Epidermal melanocyte (primary cell): ENCODE measurements at regions not wholly inside any gene's neighbourhood (a gene's known extent, or its start where the extent isn't known, plus 50 kb on each side); places are given as distances from the start of the nearest gene placed in this dataset.
A peak's percentile ranks its signal among the peaks of the same experiment; 100 is the strongest.

ENCODE experiments used
- DNase-seq: peaks from one replicate; pipeline ENCODE4 v3.0.0; 2011; ENCODE audit warnings: low spot score; ENCODE audit not compliant: insufficient read length

- peak; percentile 69 for DNase-seq
Measured at GRCh38 chr2:13006829-13007717, 290.3 kb downstream of the TRIB2 start.

GRCh38 chr2:13009027-13009642 is 292.4 kb downstream of the TRIB2 start:
- no peak for DNase-seq

- no peak for DNase-seq
Measured at GRCh38 chr2:13010283-13010682, 293.5 kb downstream of the TRIB2 start.

GRCh38 chr2:13014783-13015182 is 298.0 kb downstream of the TRIB2 start:
- no peak for DNase-seq

GRCh38 chr2:13015532-13016320 is 299.0 kb downstream of the TRIB2 start:
- no peak for DNase-seq

- DNase-seq: no peak
Measured at GRCh38 chr2:13018490-13018889, 301.8 kb downstream of the TRIB2 start.

- no peak for DNase-seq
Measured at GRCh38 chr2:13019781-13020180, 303.0 kb downstream of the TRIB2 start.

GRCh38 chr2:13020469-13020868 is 303.7 kb downstream of the TRIB2 start:
- no peak for DNase-seq

GRCh38 chr2:13021470-13021957 is 304.8 kb downstream of the TRIB2 start:
- no peak for DNase-seq

GRCh38 chr2:13030606-13031005 is 313.9 kb downstream of the TRIB2 start:
- no peak for DNase-seq

- no peak for DNase-seq
Measured at GRCh38 chr2:13034861-13035260, 318.1 kb downstream of the TRIB2 start.

GRCh38 chr2:13035866-13036265 is 319.1 kb downstream of the TRIB2 start:
- DNase-seq: no peak

- no peak for DNase-seq
Measured at GRCh38 chr2:13040043-13040442, 323.3 kb downstream of the TRIB2 start.

GRCh38 chr2:13046557-13047165 is 329.9 kb downstream of the TRIB2 start:
- DNase-seq: no peak

- no peak for DNase-seq
Measured at GRCh38 chr2:13050764-13051163, 334.0 kb downstream of the TRIB2 start.

GRCh38 chr2:13052547-13052946 is 335.8 kb downstream of the TRIB2 start:
- DNase-seq: no peak

- no peak for DNase-seq
Measured at GRCh38 chr2:13056259-13056843, 339.6 kb downstream of the TRIB2 start.

GRCh38 chr2:13057671-13058070 is 340.9 kb downstream of the TRIB2 start:
- no peak for DNase-seq

- DNase-seq: no peak
Measured at GRCh38 chr2:13066676-13067075, 349.9 kb downstream of the TRIB2 start.

- no peak for DNase-seq
Measured at GRCh38 chr2:13067508-13067907, 350.8 kb downstream of the TRIB2 start.

GRCh38 chr2:13089971-13090370 is 373.2 kb downstream of the TRIB2 start:
- no peak for DNase-seq
